GM12878 (cell line): ENCODE measurements at regions not wholly inside any gene's neighbourhood (a gene's known extent, or its start where the extent isn't known, plus 50 kb on each side); places are given as distances from the start of the nearest gene placed in this dataset.

Source experiments
- ATAC-seq: fragments of 200-7000 bp; cut with Tn5 transposase; 3 replicates; pipeline ENCODE4 v1.9.1; 2020; ENCODE audit warnings: mild to moderate bottlenecking, moderate library complexity
- BruUV-seq: library from RNA; stranded (reverse); fragments of 400-500 nt; replicated peaks from 2 replicates; lab custom pipeline; 2021; lab: Mats Ljungman, UMichigan
- CTCF ChIA-PET: fragments of 300-600 bp; sonication (Branson Sonifier 250); formaldehyde crosslinking; extraction: SDS; loops from one replicate; lab custom pipeline; 2021; ENCODE audit warnings: inconsistent platforms; lab: Yijun Ruan, JAX
- POLR2A ChIA-PET: fragments of 350-600 bp; formaldehyde crosslinking; extraction: SDS; loops from one replicate; lab custom pipeline; 2021; ENCODE audit warnings: inconsistent platforms; lab: Charles Lee
- RAD21 ChIA-PET: fragments of 300-600 bp; sonication (Branson Sonifier 250); formaldehyde crosslinking; loops from one replicate; lab custom pipeline; 2023; ENCODE audit warnings: antibody characterized with exemption; ENCODE audit not compliant: unreplicated experiment; lab: Charles Lee
- SMC1A ChIA-PET: fragments of 300-600 bp; sonication (Branson Sonifier 250); formaldehyde crosslinking; loops from one replicate; lab custom pipeline; 2023; ENCODE audit not compliant: unreplicated experiment, uncharacterized antibody; lab: Charles Lee
- DNase-seq: peaks from one replicate; pipeline ENCODE4 v3.0.0-alpha.2; 2011; ENCODE audit warnings: low read depth, low spot score
- FAIRE-seq: peaks from 3 replicates; lab custom pipeline; 2011; peaks lifted over from hg19 to GRCh38; lab: Jason Lieb, UNC
- H2AFZ ChIP-seq: 2 replicates; pipeline ENCODE4 v1.6.0; 2011; ENCODE audit warnings: low read depth, low read length, control low read depth; ENCODE audit not compliant: control insufficient read depth
- H3K27ac ChIP-seq: 2 replicates; pipeline ENCODE4 v1.5.1; 2011; ENCODE audit warnings: control low read depth; ENCODE audit not compliant: control insufficient read depth, insufficient read depth
- H3K27me3 ChIP-seq, 2 experiments: replicated peaks in 1 of 2; 2 replicates each; pipeline versions ENCODE4 v1.6.0 to v1.6.1; 2011; ENCODE audit warnings: low read length in 1 of 2; ENCODE audit not compliant: control insufficient read depth in 2 of 2, insufficient read depth in 2 of 2
- H3K36me3 ChIP-seq, 2 experiments: 2 replicates each; pipeline ENCODE4 v1.5.1; 2011; ENCODE audit warnings: low read length in 1 of 2; ENCODE audit not compliant: control insufficient read depth in 2 of 2, insufficient read depth in 2 of 2
- H3K4me1 ChIP-seq: 2 replicates; pipeline ENCODE4 v1.6.1; 2011; ENCODE audit warnings: mild to moderate bottlenecking, low read length, moderate library complexity, mixed read lengths; ENCODE audit not compliant: control insufficient read depth, insufficient read depth
- H3K4me2 ChIP-seq: 2 replicates; pipeline ENCODE4 v1.6.0; 2011; ENCODE audit warnings: control low read depth; ENCODE audit not compliant: control insufficient read depth, insufficient read depth
- H3K4me3 ChIP-seq: fragments of 200-600 bp; sonication (generic); 2 replicates; pipeline ENCODE4 v1.5.1; 2016
- H3K79me2 ChIP-seq: 2 replicates; pipeline ENCODE4 v1.6.0; 2011; ENCODE audit warnings: low read length; ENCODE audit not compliant: control insufficient read depth, insufficient read depth
- H3K9ac ChIP-seq: 2 replicates; pipeline ENCODE4 v1.8.0; 2011; ENCODE audit warnings: low read length, control low read depth, mixed read lengths; ENCODE audit not compliant: control insufficient read depth, insufficient read depth
- H3K9me3 ChIP-seq: replicated peaks from 3 replicates; pipeline ENCODE4 v1.5.1; 2011; ENCODE audit warnings: mild to moderate bottlenecking, low read length; ENCODE audit not compliant: control insufficient read depth, insufficient read depth
- H4K20me1 ChIP-seq: 2 replicates; pipeline ENCODE4 v1.6.0; 2011; ENCODE audit not compliant: control insufficient read depth, insufficient read depth
- CEBPB ChIP-seq, 2 experiments: fragments of 150-350 bp in 1 of 2; IDR thresholded peaks; 2 replicates each; pipeline ENCODE4 v1.6.1; 2012 to 2014; ENCODE audit warnings: low read depth in 2 of 2, low read length in 2 of 2, borderline replicate concordance in 1 of 2, inconsistent platforms in 1 of 2
- GATAD2B ChIP-seq: fragments of 450-650 bp; conservative IDR thresholded peaks from 2 replicates; pipeline ENCODE4 v1.6.1; 2017; ENCODE audit warnings: low read depth, mild to moderate bottlenecking, moderate library complexity
- IKZF2 ChIP-seq, 2 experiments: fragments of 450-650 bp; IDR thresholded peaks; 2 replicates each; pipeline ENCODE4 v1.6.1; 2017; ENCODE audit warnings: mild to moderate bottlenecking in 2 of 2, moderate library complexity in 2 of 2
- KLF5 ChIP-seq: fragments of 450-650 bp; IDR thresholded peaks from 2 replicates; pipeline ENCODE4 v1.6.1; 2014; ENCODE audit warnings: mild to moderate bottlenecking; ENCODE audit not compliant: partially characterized antibody
- NFXL1 ChIP-seq: fragments of 450-650 bp; IDR thresholded peaks from 2 replicates; pipeline ENCODE4 v1.6.1; 2017; ENCODE audit warnings: antibody characterized with exemption, mild to moderate bottlenecking, borderline replicate concordance
- STAT1 ChIP-seq: fragments of 450-650 bp; conservative IDR thresholded peaks from 2 replicates; pipeline ENCODE4 v1.6.1; 2014; ENCODE audit warnings: antibody characterized with exemption, mild to moderate bottlenecking
- SUZ12 ChIP-seq: fragments of 200-600 bp; sonication (generic); IDR thresholded peaks from one replicate; pipeline ENCODE4 v1.6.1; 2018; ENCODE audit warnings: antibody characterized with exemption, mild to moderate bottlenecking; ENCODE audit not compliant: unreplicated experiment
- ZBTB40 ChIP-seq: fragments of 450-650 bp; IDR thresholded peaks from 2 replicates; pipeline ENCODE4 v1.6.1; 2016; ENCODE audit warnings: mild to moderate bottlenecking, moderate library complexity, borderline replicate concordance
- WGBS: methylation state at CpG from one replicate; pipeline ENCODE4 v1.1.6; 2016; ENCODE audit warnings: low lambda C conversion rate; ENCODE audit not compliant: insufficient replicate concordance, insufficient coverage; ENCODE audit errors: missing lambda C conversion rate; 5-methylcytosine and 5-hydroxymethylcytosine counted together
- in situ Hi-C: fragments of 300-500 bp; cut with MboI; formaldehyde crosslinking; loops from 9 replicates; pipeline ENCODE4 v1.14.3; 2018; ENCODE audit warnings: mixed read lengths
- intact Hi-C: fragments of 100-400 bp; cut with micrococcal nuclease; formaldehyde crosslinking; loops from one replicate; pipeline ENCODE4 v1.14.2; 2022; ENCODE audit not compliant: unreplicated experiment
- TF ChIP-seq, protein P1 (sequence below): IDR thresholded peaks from 2 replicates; pipeline ENCODE4 v1.6.1; 2011; ENCODE audit warnings: low read depth, mild to moderate bottlenecking, low read length, moderate library complexity, borderline replicate concordance; ENCODE audit errors: extremely low read depth

DNA sequence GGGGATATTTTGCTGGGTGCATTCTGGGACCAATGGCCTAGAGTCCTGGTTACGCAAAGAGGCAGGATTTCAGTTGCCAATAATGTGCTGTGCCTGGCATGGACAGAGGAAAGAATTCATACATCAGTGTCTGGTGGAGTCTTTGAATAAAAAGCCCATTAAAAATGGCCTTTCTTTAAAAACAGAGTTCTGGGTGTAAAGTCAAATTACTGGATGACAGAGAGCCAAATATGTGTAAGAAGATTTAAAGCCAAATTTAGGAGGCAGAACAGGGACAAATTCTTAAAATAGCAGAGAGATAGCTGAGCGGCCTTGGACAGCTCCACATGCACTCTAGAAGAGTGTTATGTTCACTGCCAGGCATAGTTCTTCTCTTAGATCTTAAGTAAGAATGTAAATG is 60.8 kb upstream of the MEOX2 start (continued):
- TF ChIP-seq, protein P1, sequence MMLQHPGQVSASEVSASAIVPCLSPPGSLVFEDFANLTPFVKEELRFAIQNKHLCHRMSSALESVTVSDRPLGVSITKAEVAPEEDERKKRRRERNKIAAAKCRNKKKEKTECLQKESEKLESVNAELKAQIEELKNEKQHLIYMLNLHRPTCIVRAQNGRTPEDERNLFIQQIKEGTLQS, result no peak
- no peak for TF ChIP-seq CEBPB (IDR thresholded peaks at IDR 0.05; ENCODE audit: borderline replicate concordance in 1 of 2, low read depth in 2 of 2, low read length in 2 of 2)
- no peak for TF ChIP-seq GATAD2B
- TF ChIP-seq NFXL1, result no peak
- no peak for TF ChIP-seq STAT1
- no peak for TF ChIP-seq ZBTB40

- in situ Hi-C loops (no loop called here), intact Hi-C loops (no loop called here)
- Histone ChIP-seq H3K27ac (no peak overlapping the region), H3K9ac (no peak overlapping the region), H3K4me1 (no peaks in the 10 kb centered on the region), H3K9me3 (no peaks in the 10 kb centered on the region), H3K4me2 (no peak overlapping the region), H3K4me3 (no peak overlapping the region), H4K20me1 (no peaks in the 10 kb centered on the region), H3K36me3 (no peaks in the 10 kb centered on the region), H3K79me2 (no peaks in the 10 kb centered on the region), H3K27me3 (no peaks in the 10 kb centered on the region), H2AFZ (no peak overlapping the region)
- POLR2A ChIA-PET, result no interaction called here
- RAD21 ChIA-PET, result no interaction called here
- CTCF ChIA-PET, result interaction anchor here (1.5 kb wide), 1 partner anchor 23 kb away, joined by 3 read pairs; no protein-coding TSS in a partner anchor
- no peak for DNase-seq
- no peak for ATAC-seq
- no TSS peak for BruUV-seq
- no peak for FAIRE-seq
- WGBS, result 58% methylated on average over 2 of the region's 3 CpGs
- SMC1A ChIA-PET, result no interaction called here
- TF ChIP-seq KLF5 (no peak), IKZF2 (IDR thresholded peaks at IDR 0.05) (no peak), SUZ12 (no peak)
Observed at GRCh38 chr7:15743926-15744480, 57.5 kb upstream of the MEOX2 start.
